OCI-LY1 (cell line): ENCODE measurements at regions not wholly inside any gene's neighbourhood (a gene's known extent, or its start where the extent isn't known, plus 50 kb on each side); places are given as distances from the start of the nearest gene placed in this dataset.

Experiments
- H2AFZ ChIP-seq: fragments of 200-600 bp; sonication (generic), shearing (Covaris generic); 2 replicates; pipeline ENCODE4 v1.6.0; 2014; ENCODE audit warnings: antibody characterized with exemption, mild to moderate bottlenecking, low read length
- H3F3A ChIP-seq: fragments of 200-600 bp; sonication (generic), shearing (Covaris generic); 2 replicates; pipeline ENCODE4 v1.6.0; 2014; ENCODE audit warnings: mild to moderate bottlenecking, antibody characterized with exemption, low read length, moderate library complexity; ENCODE audit not compliant: insufficient read depth
- H3K27ac ChIP-seq: fragments of 200-600 bp; sonication (generic); 2 replicates; pipeline ENCODE4 v1.5.1; 2014; ENCODE audit warnings: low read length, mixed run types, mild to moderate bottlenecking, low read depth; ENCODE audit not compliant: poor library complexity, severe bottlenecking
- H3K27me3 ChIP-seq: fragments of 200-600 bp; sonication (generic); 2 replicates; pipeline ENCODE4 v1.6.0; 2014; ENCODE audit warnings: antibody characterized with exemption, mild to moderate bottlenecking, low read length, moderate library complexity; ENCODE audit not compliant: insufficient read depth
- H3K36me3 ChIP-seq: fragments of 200-600 bp; sonication (generic); 2 replicates; pipeline ENCODE4 v1.6.1; 2014; ENCODE audit warnings: mild to moderate bottlenecking, antibody characterized with exemption, low read length, moderate library complexity, mixed read lengths; ENCODE audit not compliant: insufficient read depth
- H3K4me1 ChIP-seq: fragments of 200-600 bp; sonication (generic); 2 replicates; pipeline ENCODE4 v1.5.1; 2014; ENCODE audit warnings: mild to moderate bottlenecking, low read length, moderate library complexity; ENCODE audit not compliant: insufficient read depth, severe bottlenecking
- H3K4me2 ChIP-seq: fragments of 200-600 bp; sonication (generic), shearing (Covaris generic); 2 replicates; pipeline ENCODE4 v1.6.1; 2014; ENCODE audit warnings: low read length
- H3K4me3 ChIP-seq: fragments of 200-600 bp; sonication (generic); 2 replicates; pipeline ENCODE4 v1.5.1; 2014; ENCODE audit warnings: low read length, low read depth, mild to moderate bottlenecking, mixed read lengths; ENCODE audit not compliant: poor library complexity, severe bottlenecking
- H3K79me2 ChIP-seq: fragments of 200-600 bp; shearing (Covaris generic); 2 replicates; pipeline ENCODE4 v1.6.1; 2016; ENCODE audit warnings: mixed run types, low read length, mixed read lengths; ENCODE audit not compliant: insufficient read depth
- H3K9ac ChIP-seq: fragments of 200-600 bp; sonication (generic), shearing (Covaris generic); 2 replicates; pipeline ENCODE4 v1.6.1; 2014; ENCODE audit warnings: mild to moderate bottlenecking, low read length, mixed read lengths
- H3K9me2 ChIP-seq: fragments of 200-600 bp; sonication (generic), shearing (Covaris generic); 2 replicates; pipeline ENCODE4 v1.6.1; 2014; ENCODE audit warnings: low read depth, mild to moderate bottlenecking, low read length, mixed read lengths
- H3K9me3 ChIP-seq: fragments of 200-600 bp; shearing (Covaris generic); 2 replicates; pipeline ENCODE4 v1.6.1; 2014; ENCODE audit warnings: low read length, mixed read lengths
- H4K20me1 ChIP-seq: fragments of 200-600 bp; sonication (generic), shearing (Covaris generic); 2 replicates; pipeline ENCODE4 v1.6.0; 2016; ENCODE audit warnings: mild to moderate bottlenecking, low read length; ENCODE audit not compliant: insufficient read depth
- EZH2 ChIP-seq: fragments of 200-600 bp; sonication (generic), shearing (Covaris generic); IDR thresholded peaks from 2 replicates; pipeline ENCODE4 v1.8.0; 2017; ENCODE audit warnings: borderline replicate concordance, mixed run types, mild to moderate bottlenecking, antibody characterized with exemption, low read length, moderate library complexity, mixed read lengths
- TF ChIP-seq, protein P1 (sequence below): fragments of 200-600 bp; sonication (generic), shearing (Covaris generic); IDR thresholded peaks from 2 replicates; pipeline ENCODE4 v1.5.1; 2017; ENCODE audit warnings: mild to moderate bottlenecking, antibody characterized with exemption, low read length, moderate library complexity, mixed read lengths

DNA sequence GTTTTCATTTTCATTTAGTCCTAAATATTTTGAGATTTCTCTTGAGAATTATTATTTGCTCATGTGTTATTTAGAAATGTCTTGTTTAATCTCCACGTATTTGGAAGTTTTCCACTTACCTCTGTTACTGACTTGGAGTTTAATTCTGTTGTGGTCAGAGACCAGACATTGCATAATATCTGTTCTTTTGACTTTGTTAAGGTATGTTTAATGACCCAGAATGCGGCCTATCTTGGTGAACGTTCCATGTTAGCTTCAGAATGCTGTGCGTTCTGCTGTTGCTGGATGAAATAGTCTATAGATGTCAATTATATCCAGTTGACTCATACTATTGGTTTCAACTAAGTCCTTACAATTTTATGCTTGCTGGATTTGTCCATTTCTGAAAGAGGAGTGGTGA, 325.3 kb upstream of the TARS1 start:
- no peak overlapping the region for H3K4me3 ChIP-seq
- no peaks in the 10 kb centered on the region for H4K20me1 ChIP-seq
- no peak overlapping the region for H3K27ac ChIP-seq
- no peaks in the 10 kb centered on the region for H3K27me3 ChIP-seq
- no peaks in the 10 kb centered on the region for H3K9me3 ChIP-seq
- H3K9me2 ChIP-seq: no peaks in the 10 kb centered on the region
- H3K36me3 ChIP-seq: no peaks in the 10 kb centered on the region
- no peaks in the 10 kb centered on the region for H3K79me2 ChIP-seq
- TF ChIP-seq, protein P1, sequence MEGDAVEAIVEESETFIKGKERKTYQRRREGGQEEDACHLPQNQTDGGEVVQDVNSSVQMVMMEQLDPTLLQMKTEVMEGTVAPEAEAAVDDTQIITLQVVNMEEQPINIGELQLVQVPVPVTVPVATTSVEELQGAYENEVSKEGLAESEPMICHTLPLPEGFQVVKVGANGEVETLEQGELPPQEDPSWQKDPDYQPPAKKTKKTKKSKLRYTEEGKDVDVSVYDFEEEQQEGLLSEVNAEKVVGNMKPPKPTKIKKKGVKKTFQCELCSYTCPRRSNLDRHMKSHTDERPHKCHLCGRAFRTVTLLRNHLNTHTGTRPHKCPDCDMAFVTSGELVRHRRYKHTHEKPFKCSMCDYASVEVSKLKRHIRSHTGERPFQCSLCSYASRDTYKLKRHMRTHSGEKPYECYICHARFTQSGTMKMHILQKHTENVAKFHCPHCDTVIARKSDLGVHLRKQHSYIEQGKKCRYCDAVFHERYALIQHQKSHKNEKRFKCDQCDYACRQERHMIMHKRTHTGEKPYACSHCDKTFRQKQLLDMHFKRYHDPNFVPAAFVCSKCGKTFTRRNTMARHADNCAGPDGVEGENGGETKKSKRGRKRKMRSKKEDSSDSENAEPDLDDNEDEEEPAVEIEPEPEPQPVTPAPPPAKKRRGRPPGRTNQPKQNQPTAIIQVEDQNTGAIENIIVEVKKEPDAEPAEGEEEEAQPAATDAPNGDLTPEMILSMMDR: no peak
- TF ChIP-seq EZH2: no peak
- H3K4me1 ChIP-seq: no peaks in the 10 kb centered on the region
- H3K9ac ChIP-seq: no peak overlapping the region
- H3K4me2 ChIP-seq: no peak overlapping the region
- H2AFZ ChIP-seq: no peak overlapping the region
- H3F3A ChIP-seq: no peaks in the 10 kb centered on the region

DNA sequence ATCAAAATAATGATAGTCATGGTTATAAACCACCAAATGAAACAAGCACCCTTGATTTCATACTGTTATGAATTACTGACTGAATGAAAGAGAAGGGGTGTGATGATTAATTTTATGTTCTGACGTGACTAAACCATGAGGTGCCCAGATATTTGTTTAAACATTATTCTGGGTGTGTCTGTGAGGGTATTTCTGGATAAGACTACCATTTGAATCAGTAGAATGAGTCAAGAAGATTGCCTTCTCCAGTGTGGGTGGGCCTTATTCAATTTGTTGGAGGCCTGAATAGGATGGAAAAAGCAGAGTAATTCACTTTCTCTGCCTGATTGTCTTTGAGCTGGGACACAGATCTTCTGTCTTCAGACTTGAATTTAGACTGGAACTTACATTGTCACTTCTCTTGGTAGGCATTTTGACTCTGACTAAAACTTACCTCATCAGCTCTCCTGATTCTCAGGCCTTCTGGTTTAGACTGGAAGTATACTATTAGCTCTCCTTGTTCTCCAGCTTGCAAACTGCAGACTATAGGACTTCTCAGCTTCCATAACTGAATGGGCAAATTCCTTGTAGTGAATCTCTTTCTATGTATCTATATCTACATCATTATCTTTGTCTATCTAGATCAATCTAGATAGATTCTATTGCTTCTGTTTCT, 321.9 kb upstream of the TARS1 start:
- no peaks in the 10 kb centered on the region for H3F3A ChIP-seq
- no peaks in the 10 kb centered on the region for H3K79me2 ChIP-seq
- H2AFZ ChIP-seq: no peak overlapping the region
- no peak overlapping the region for H3K9ac ChIP-seq
- no peaks in the 10 kb centered on the region for H3K27me3 ChIP-seq
- H3K4me3 ChIP-seq: no peak overlapping the region
- no peaks in the 10 kb centered on the region for H3K4me1 ChIP-seq
- H3K9me2 ChIP-seq: no peaks in the 10 kb centered on the region
- H3K36me3 ChIP-seq: no peaks in the 10 kb centered on the region
- TF ChIP-seq EZH2: no peak
- TF ChIP-seq, protein P1: no peak
- no peaks in the 10 kb centered on the region for H4K20me1 ChIP-seq
- no peak overlapping the region for H3K4me2 ChIP-seq
- no peak overlapping the region for H3K27ac ChIP-seq
- H3K9me3 ChIP-seq: no peaks in the 10 kb centered on the region

DNA sequence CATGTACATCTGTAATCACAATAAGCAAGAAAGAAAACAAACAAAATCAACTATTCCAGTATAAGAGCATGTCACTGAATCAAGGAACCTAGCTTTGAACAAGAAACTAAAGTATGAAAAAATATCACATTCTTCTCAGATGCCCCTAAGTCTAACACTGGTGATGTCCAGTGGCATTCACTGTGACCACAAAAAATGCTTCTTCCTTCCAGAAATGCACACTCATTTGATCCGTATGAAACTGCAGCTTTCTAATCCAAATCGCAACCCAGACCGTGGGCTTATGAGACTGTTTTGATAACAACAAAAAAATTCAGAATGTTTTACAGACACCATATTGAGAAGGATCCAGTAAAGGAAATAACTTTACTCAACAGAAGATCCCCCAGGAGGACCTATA, 320.1 kb upstream of the TARS1 start:
- no peak overlapping the region for H3K4me2 ChIP-seq
- H3K4me3 ChIP-seq: no peak overlapping the region
- TF ChIP-seq, protein P1: no peak
- TF ChIP-seq EZH2: no peak
- no peaks in the 10 kb centered on the region for H3K4me1 ChIP-seq
- no peak overlapping the region for H3K9ac ChIP-seq
- no peak overlapping the region for H3K27ac ChIP-seq
- H2AFZ ChIP-seq: no peak overlapping the region
- no peaks in the 10 kb centered on the region for H3K27me3 ChIP-seq
- H3F3A ChIP-seq: no peaks in the 10 kb centered on the region
- H3K36me3 ChIP-seq: no peaks in the 10 kb centered on the region
- no peaks in the 10 kb centered on the region for H3K79me2 ChIP-seq
- H3K9me2 ChIP-seq: no peaks in the 10 kb centered on the region
- H3K9me3 ChIP-seq: no peaks in the 10 kb centered on the region
- no peaks in the 10 kb centered on the region for H4K20me1 ChIP-seq
